ENCODE measurements at regions not wholly inside any gene's neighbourhood (a gene's known extent, or its start where the extent isn't known, plus 50 kb on each side); places are given as distances from the start of the nearest gene placed in this dataset.
"Not testable (repeated sequence)": the region's sequence is repeated elsewhere in the genome, so short reads cannot be mapped to it uniquely, and the experiment has no call there.

- CTCF ChIA-PET: no interaction called here
- no peak overlapping the region for H3K4me2 ChIP-seq (ENCODE audit: low read length)
- BruUV-seq (replicated peaks): no TSS peak
Measured at GRCh38 chr22:47304191-47304831, 541.9 kb downstream of the TBC1D22A start.

GRCh38 chr22:47303161-47303890 lies 540.9 kb downstream of the TBC1D22A start:
- DNase-seq (peak; percentile 12), ATAC-seq (no peak)
- ChIA-PET POLR2A (ENCODE audit: unreplicated experiment) (no interaction called here), CTCF (no interaction called here)
- Histone ChIP-seq H4K20me1 (ENCODE audit: low read length) (no peaks in the 10 kb centered on the region), H3K4me3 (ENCODE audit: low read length) (no peak overlapping the region), H3K27ac (ENCODE audit: low read length) (no peak overlapping the region), H3K9me3 (ENCODE audit: low read length) (no peaks in the 10 kb centered on the region), H3K27me3 (ENCODE audit: low read length) (no peaks in the 10 kb centered on the region), H3K9me2 (replicated peaks; ENCODE audit: low read length) (no peaks in the 10 kb centered on the region), H3K79me2 (ENCODE audit: low read length) (no peaks in the 10 kb centered on the region), H3K9ac (ENCODE audit: low read length) (no peak overlapping the region), H3K4me1 (ENCODE audit: insufficient read depth, low read length) (peaks cover 9% of the 10 kb centered on the region), H2AFZ (ENCODE audit: low read length) (no peak overlapping the region), H3K4me2 (ENCODE audit: low read length) (no peak overlapping the region), H3K36me3 (ENCODE audit: low read depth, low read length) (no peaks in the 10 kb centered on the region), H3F3A (ENCODE audit: low read length, unreplicated experiment) (no peaks in the 10 kb centered on the region)
- intact Hi-C loops (cut with micrococcal nuclease): no loop called here
- no TSS peak for BruUV-seq (replicated peaks)
- TF ChIP-seq EZH2 (IDR thresholded peaks at IDR 0.05; ENCODE audit: low read length, unreplicated experiment) (no peak), EZH2phosphoT487 (IDR thresholded peaks at IDR 0.05; ENCODE audit: borderline replicate concordance, low read length) (no peak)
- TF ChIP-seq, protein P1, sequence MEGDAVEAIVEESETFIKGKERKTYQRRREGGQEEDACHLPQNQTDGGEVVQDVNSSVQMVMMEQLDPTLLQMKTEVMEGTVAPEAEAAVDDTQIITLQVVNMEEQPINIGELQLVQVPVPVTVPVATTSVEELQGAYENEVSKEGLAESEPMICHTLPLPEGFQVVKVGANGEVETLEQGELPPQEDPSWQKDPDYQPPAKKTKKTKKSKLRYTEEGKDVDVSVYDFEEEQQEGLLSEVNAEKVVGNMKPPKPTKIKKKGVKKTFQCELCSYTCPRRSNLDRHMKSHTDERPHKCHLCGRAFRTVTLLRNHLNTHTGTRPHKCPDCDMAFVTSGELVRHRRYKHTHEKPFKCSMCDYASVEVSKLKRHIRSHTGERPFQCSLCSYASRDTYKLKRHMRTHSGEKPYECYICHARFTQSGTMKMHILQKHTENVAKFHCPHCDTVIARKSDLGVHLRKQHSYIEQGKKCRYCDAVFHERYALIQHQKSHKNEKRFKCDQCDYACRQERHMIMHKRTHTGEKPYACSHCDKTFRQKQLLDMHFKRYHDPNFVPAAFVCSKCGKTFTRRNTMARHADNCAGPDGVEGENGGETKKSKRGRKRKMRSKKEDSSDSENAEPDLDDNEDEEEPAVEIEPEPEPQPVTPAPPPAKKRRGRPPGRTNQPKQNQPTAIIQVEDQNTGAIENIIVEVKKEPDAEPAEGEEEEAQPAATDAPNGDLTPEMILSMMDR (conservative IDR thresholded peaks at IDR 0.05; ENCODE audit: low read depth, low read length): no peak

More at GRCh38 chr22:47304191-47304831, 541.9 kb downstream of the TBC1D22A start:
- TF ChIP-seq EZH2phosphoT487 (IDR thresholded peaks at IDR 0.05; ENCODE audit: borderline replicate concordance, low read length) (no peak), EZH2 (IDR thresholded peaks at IDR 0.05; ENCODE audit: low read length, unreplicated experiment) (no peak)
- TF ChIP-seq, protein P1 (conservative IDR thresholded peaks at IDR 0.05; ENCODE audit: low read depth, low read length): no peak
- H2AFZ ChIP-seq (ENCODE audit: low read length): no peak overlapping the region
- DNase-seq (no peak), ATAC-seq (no peak)
- no peaks in the 10 kb centered on the region for H3K79me2 ChIP-seq (ENCODE audit: low read length)
- H4K20me1 ChIP-seq (ENCODE audit: low read length): no peaks in the 10 kb centered on the region
- no peaks in the 10 kb centered on the region for H3K9me2 ChIP-seq (replicated peaks; ENCODE audit: low read length)
- H3K9ac ChIP-seq (ENCODE audit: low read length): no peak overlapping the region
- peaks cover 9% of the 10 kb centered on the region for H3K4me1 ChIP-seq (ENCODE audit: insufficient read depth, low read length)
- H3K9me3 ChIP-seq (ENCODE audit: low read length): no peaks in the 10 kb centered on the region
- no peak overlapping the region for H3K27ac ChIP-seq (ENCODE audit: low read length)
- POLR2A ChIA-PET (ENCODE audit: unreplicated experiment): no interaction called here
- no peaks in the 10 kb centered on the region for H3F3A ChIP-seq (ENCODE audit: low read length, unreplicated experiment)
- H3K27me3 ChIP-seq (ENCODE audit: low read length): no peaks in the 10 kb centered on the region
- H3K4me3 ChIP-seq (ENCODE audit: low read length): no peak overlapping the region
- intact Hi-C loops (cut with micrococcal nuclease): no loop called here
- H3K36me3 ChIP-seq (ENCODE audit: low read depth, low read length): no peaks in the 10 kb centered on the region

DNA sequence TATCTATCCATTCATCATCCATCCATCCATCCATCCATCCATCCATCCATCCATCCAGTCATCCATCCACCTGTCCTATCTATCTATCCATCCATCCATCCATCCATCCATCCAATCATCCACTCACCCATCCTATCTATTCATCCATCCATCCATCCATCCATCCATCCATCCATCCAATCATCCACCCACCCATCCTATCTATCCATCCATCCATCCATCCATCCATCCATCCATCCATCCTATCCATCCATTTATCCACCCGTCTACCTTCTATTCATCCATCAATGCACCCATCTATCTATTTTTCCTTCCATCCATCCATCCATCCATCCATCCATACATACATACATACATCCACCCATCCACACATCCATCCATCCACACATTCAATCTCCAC lies 540.1 kb downstream of the TBC1D22A start:
- H2AFZ ChIP-seq (ENCODE audit: low read length); intact Hi-C loops (cut with micrococcal nuclease); H3K4me3 ChIP-seq (ENCODE audit: low read length); H3K9me3 ChIP-seq (ENCODE audit: low read length); H3K27me3 ChIP-seq (ENCODE audit: low read length); POLR2A ChIA-PET (ENCODE audit: unreplicated experiment); H4K20me1 ChIP-seq (ENCODE audit: low read length); H3K4me2 ChIP-seq (ENCODE audit: low read length); H3K79me2 ChIP-seq (ENCODE audit: low read length); H3K9me2 ChIP-seq (replicated peaks; ENCODE audit: low read length); DNase-seq; H3K27ac ChIP-seq (ENCODE audit: low read length); H3K36me3 ChIP-seq (ENCODE audit: low read depth, low read length); H3K4me1 ChIP-seq (ENCODE audit: insufficient read depth, low read length); ATAC-seq; BruUV-seq (replicated peaks); H3K9ac ChIP-seq (ENCODE audit: low read length); CTCF ChIA-PET; H3F3A ChIP-seq (ENCODE audit: low read length, unreplicated experiment): not testable (repeated sequence)

Data from PC-3 (cell line).